ENCODE measurements at regions not wholly inside any gene's neighbourhood (a gene's known extent, or its start where the extent isn't known, plus 50 kb on each side); places are given as distances from the start of the nearest gene placed in this dataset.

GRCh38 chr2:15790326-15790725 lies 150.0 kb upstream of the MYCN start:
- TF ChIP-seq CTCF (IDR thresholded peaks at IDR 0.05; ENCODE audit: borderline replicate concordance, extremely low read depth, low read length, poor library complexity, severe bottlenecking) (no peak), EZH2 (IDR thresholded peaks at IDR 0.05; ENCODE audit: borderline replicate concordance, low read depth, low read length, severe bottlenecking) (no peak)

All from DND-41 (cell line).